GM12892 (cell line): ENCODE measurements at regions not wholly inside any gene's neighbourhood (a gene's known extent, or its start where the extent isn't known, plus 50 kb on each side); places are given as distances from the start of the nearest gene placed in this dataset.
"Not testable (repeated sequence)": the region's sequence is repeated elsewhere in the genome, so short reads cannot be mapped to it uniquely, and the experiment has no call there.

Experiments used
- POLR2A ChIP-seq: IDR thresholded peaks from 2 replicates; pipeline ENCODE4 v1.6.1; 2011; ENCODE audit warnings: low read depth, low read length, control low read depth
- POLR2AphosphoS5 ChIP-seq: IDR thresholded peaks from 2 replicates; pipeline ENCODE4 v1.6.1; 2011; ENCODE audit warnings: low read depth, low read length, control low read depth
- TAF1 ChIP-seq: IDR thresholded peaks from 2 replicates; pipeline ENCODE4 v1.6.1; 2011; ENCODE audit warnings: low read depth, mild to moderate bottlenecking, control low read depth, low read length, borderline replicate concordance

DNA sequence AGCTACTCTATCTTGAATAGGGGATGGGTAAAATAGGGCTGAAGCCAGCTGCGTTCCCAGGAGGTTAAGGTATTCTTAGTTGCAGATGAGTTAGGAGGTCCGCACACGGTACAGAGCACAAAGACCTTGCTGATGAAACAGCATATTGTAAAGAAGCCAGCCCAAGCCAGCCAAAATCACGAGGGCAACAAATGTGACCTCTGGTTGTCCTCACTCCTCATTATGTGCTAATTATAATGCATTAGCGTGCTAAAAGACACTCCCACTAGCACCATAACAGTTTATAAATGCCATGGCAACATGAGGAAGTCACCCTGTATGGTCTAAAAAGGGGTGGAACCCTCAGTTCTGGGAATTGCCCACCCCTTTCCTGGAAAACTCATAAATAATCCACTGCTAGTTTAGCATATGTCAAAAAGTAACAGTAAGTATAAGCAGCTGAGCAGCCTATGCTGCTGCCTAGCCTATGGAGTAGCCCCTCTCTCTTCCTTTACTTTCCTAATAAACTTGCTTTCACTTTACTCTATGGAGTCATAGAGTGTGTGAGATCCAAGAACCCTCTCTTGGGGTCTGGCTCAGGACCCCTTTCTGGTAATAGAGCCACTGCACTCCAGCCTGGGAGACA lies 98.9 kb upstream of the NOX4 start:
- not testable (repeated sequence) for TF ChIP-seq POLR2AphosphoS5, TAF1, POLR2A
